NCI-H82 (cell line): ENCODE measurements at regions not wholly inside any gene's neighbourhood (a gene's known extent, or its start where the extent isn't known, plus 50 kb on each side); places are given as distances from the start of the nearest gene placed in this dataset.

Experiments used
- DNase-seq: peaks from one replicate; lab custom pipeline; 2025; lab: John Stamatoyannopoulos, UW

DNA sequence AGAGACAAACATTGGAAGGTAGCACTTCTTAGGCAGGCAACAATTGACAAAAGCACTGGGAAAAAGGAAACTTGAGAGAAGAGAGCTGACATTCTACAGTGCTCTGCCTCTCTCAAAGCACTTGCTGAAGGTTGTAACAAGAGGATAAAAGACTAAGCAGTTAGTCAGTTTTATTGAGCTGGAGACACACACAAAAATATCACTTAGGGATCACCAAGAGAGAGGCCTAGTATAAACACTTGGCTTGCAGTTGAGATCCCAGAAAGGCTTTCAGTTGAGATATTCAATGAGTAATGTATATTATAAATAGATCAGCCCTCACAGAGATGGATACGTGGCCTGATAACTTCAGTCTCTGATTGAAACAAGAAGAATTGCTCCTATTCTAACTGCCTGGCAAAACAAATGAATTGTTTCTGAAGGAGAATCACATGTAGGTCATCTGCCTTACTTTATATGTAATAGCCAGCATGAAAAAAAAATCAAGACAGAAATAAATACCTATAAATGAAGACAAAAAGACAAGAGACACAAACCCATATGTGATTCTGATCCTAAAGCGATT lies 747.2 kb upstream of the MAN1A1 start:
- no peak for DNase-seq

DNA sequence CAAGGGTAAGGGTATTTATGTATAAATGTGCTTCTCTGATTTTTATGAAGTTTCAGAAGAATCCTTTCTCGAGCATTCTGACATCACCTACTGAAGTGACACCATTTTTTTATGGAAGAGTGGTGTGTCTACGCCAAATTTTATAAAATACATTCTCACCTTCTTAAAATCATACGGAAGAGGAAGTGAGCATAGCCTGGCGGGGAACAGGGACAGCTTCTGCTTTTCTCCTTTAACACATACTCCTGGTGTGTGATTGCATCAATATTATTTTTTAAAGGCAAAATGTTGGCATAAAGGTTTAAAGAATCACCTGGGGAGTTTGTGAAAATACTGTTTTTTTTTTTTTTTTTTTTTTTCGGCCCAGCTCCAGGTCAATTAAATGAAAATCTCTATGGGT lies 733.6 kb upstream of the MAN1A1 start:
- no peak for DNase-seq

DNA sequence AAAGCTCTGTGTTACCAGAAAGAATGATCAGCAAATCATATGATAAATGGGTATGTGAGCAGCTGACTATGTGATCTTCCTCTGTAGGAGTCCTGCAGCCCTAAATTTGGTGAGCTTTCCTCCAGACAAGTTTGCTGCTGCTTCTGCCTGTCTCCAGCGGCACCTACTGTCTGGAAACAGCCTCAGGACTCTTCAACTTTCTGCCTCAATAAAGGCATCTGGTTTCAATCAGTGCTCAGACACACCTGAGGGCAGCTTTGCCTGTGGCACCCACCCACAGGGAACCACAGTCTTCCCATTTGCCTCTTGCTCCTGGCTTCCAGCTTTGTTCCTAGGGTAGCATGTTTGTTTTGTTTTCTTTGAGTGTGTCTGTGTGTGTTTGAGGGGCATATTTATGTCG lies 727.9 kb upstream of the MAN1A1 start:
- peak; percentile 69 for DNase-seq

DNA sequence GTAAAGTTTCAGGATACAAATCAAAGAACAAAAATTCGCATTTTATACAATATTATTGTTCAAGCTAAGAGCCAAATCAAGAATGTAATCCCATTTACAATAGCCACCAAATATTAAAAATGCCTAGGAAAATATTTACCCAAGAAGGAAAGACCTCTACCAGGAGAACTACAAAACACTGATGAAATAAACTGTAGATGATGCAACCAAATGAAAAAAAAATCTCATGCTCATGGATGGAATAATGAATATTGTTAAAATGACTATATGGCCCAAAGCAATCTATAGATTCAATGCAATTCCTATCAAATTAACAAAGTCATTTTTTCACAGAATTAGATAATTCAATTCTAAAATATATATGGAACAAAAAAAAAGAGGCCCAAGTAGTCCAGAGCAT lies 708.8 kb upstream of the MAN1A1 start:
- no peak for DNase-seq

DNA sequence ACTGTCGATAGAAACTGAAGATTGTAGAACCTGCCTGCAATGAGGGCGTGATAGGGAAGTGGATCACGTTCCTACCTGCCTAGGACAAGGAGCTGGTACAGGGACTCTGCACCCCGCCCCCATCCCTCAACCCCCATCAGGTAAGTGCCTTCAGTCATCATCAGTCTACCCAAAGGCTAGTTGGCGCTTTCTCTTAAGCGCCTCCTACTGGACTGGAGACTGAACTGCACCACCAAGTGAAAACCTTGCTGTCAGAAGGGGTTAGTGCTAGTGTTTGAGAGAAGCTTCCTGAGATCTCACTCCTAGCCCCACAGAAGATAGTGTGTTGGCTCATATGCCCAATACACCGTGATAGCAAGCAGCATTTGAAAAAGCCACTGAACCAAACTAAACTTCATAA lies 706.5 kb upstream of the MAN1A1 start:
- peak; percentile 18 for DNase-seq

DNA sequence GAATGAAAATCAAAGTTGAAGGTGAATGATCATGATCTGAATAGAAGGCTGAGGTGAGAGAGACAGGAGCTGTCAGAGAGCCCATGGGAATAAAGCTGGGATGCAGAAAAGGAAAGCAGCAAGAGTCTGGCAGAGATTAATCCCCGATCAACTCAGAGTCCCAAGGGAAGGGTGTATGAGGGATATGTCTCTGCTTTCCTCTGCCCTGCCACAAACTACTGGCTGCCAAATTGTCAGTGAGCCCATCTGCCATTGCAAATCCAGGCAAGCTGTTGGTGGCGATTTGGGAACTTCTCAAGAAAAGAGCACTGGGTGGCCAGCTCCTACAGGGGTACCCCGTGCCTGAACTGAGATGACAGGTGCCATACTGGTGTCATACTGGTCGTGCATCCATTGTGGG lies 705.5 kb upstream of the MAN1A1 start:
- peak; percentile 90 for DNase-seq

DNA sequence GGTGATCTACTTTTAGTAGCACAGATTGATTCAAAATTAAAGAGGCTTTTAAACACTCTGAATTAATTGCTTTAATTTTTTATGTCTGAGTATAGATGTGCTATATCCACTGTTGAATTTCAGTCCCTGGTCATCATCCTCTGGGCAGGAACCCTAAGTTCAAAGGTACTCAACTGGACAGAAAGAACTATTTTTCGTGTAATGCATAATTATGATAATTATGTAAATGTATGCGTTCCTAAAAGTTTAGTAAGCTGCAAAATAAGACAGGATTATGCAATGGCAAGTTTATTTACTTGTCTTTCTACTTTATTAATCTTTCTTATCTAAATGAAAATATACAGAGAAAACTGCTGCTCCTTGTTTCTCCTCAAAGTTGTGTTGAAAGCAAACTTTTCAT lies 690.1 kb upstream of the MAN1A1 start:
- no peak for DNase-seq

DNA sequence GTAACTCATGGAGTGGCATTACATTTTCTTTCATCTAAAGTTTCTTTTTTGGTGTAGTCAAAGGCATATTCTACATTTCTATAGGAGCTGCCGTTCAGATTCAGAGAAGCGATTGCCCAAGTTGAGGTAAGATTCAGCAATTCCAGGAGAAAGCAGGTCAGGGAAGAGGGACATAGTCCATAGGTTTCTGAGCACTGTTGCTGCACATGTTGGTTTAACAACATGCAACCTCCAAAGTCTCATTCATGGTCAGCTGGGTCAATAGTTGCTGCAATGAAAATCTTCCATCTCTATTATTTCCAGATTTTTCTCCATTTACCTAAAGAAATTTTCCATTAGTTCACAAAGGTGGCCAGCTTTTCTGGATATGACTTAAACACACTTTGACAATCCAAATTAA lies 682.3 kb upstream of the MAN1A1 start:
- no peak for DNase-seq

DNA sequence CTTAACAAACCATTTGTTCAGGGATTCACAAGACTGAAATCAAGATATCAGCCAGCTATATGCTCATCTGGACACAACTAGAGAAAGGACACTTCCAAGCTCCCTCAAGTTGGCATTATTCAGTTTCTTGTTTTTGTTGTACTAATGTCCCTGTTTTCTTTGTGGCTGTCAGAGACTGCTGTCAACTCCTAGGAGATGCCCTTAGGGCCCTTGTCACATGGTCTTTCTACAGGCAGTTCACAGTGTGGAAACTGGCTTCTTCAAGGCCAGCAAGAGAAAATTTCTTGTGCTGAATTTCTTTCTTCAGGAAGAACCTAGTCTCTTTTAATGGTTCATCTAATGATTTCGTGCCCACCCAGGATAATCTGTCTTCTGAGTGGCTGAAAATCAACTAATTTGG lies 677.2 kb upstream of the MAN1A1 start:
- no peak for DNase-seq

DNA sequence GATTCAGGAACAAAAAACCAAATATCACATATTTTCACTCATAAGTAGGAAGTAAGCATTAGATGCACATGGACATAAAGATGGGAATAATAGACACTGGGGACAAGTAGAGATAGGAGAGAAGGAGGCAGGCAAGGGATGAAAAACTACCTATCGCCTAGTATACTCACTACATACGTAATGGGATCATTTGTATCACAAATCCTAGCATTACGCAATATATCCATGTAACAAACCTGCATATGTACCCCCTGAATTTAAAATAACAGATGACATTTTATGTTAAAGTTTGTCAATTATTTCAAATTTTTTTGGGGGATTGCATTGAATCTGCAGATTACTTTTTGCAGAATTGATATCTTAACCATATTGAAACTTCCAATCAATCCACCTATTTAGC lies 660.5 kb upstream of the MAN1A1 start:
- no peak for DNase-seq

DNA sequence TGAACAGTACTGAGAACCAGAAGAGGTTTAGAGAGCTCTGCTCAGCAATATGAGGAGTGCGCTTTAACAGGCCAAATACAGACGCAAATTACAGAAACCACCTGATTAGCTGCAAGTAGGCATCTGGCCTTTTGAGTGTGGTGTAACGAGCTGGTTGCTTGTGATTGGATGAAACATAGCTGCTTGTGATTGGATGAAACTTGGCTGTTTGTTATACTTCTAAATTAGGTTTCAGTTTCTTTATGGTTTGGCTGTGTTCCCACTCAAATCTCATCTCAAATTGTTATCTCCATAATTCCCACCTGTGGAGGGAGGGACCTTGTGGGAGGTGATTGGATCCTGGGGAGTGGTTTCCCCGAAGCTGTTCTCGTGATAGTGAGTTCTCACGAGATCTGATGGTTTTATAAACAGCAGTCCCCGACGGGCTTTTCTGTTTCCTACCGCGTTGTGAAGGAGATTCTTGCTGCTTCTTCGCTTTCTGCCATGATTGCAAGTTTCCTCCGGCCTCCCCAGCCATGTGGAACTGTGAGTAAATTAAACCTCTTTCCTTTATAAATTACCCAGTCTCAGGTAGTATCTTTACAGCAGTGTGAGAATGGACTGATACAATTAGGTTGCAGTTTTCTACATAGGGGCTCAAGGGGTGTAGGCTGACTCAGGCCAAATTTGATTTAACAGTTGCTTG lies 655.9 kb upstream of the MAN1A1 start:
- DNase-seq = no peak

DNA sequence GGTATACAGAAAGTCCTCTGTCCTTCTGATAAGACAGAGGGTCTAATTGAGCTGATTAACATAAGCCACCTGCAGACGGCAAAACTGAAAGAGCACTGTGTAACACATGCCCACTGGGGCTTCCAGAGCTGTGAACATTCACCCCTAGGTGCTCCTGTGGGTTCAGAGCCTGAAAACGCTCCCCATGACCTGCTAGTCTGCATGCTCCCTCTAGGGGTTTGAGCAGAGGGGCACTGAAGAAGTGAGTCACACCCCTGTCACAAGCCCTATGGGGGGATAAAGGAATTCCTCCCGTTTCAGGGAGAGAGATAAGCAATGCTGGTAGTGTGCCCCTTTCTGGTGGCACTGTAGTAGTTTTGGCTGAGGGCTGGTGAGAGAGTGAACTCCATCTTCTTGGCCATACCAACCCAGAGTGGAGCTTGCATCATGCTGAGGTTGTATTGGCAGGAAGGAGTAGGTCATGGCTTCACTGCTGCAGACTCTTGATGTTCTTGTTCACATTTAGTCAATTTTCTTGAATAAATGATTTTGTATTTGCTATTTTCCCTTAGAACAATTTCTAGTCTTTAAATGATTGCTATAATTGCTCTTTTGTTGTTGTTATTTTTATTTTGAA lies 637.5 kb upstream of the MAN1A1 start:
- peak; percentile 7 for DNase-seq

DNA sequence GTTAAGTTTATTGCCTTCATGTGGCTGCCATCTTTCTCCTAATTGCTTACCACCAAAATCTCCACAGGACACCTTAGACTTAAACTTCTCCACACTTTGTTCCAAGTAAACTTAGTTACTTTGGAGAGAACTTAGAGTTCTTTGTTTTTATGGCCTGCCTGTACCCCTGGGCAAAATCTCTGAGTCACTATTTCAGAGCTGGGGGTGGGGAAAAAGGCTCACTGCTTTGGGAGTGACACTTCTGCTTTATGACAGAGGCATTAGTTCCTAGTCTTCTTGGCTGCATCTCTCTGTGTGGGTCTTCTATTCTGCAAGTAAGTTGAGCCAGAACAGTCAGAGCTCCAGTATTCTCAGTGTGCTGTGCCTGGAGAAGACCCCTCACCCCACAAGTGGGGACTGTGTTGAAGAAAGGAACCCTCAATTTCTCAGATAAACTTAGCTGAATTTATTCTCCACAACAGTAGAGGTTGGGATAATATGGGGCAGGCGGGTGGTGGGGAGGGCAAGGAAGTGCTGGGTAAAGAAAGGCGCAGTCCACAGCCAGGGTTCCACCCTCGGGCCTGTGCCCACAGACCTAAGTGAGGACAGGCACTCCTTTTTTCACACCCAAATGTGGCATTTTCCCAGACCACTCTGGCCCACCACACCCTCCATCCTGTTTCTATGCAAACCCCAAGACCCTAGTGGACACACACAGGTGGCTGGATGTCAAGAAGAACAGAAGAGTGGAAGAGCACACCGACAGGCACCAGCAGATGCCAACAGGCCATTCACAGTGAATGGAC lies 636.6 kb upstream of the MAN1A1 start:
- DNase-seq = no peak

DNA sequence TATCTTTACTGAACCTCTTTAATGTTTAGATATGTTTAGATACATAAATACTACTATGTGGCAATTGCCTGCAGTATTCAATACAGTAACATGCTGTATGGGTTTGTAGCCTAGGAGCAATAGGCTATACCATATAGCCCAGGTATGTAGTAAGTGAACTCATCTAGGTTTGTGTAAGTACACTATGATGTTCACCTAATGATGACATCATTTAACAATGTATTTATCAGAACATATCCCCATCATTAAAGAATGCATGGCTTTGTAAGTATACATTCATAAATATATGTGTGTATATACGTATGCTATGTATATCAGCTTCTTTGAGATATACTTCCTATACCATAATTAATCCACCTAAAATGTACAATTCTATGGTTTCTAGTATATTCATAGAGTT lies 631.2 kb upstream of the MAN1A1 start:
- DNase-seq = no peak

DNA sequence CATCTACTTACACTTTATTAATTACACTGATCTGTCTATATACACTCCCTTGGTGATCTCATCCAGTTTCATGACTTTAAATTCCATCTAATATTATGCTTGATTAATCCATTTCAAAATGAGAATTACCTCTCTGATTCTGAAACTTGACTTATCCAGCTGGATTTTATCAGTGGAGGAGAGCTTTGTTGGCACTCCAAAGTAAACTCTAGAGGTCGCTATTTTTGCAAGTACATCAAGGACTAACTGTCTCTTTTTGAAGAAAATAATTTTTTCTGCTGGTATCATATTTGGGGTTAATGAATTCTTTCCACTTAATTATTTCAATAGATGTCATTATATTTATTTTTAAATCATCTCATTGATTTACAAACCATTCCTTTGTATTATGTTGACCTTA lies 630.3 kb upstream of the MAN1A1 start:
- DNase-seq = peak; percentile 3

DNA sequence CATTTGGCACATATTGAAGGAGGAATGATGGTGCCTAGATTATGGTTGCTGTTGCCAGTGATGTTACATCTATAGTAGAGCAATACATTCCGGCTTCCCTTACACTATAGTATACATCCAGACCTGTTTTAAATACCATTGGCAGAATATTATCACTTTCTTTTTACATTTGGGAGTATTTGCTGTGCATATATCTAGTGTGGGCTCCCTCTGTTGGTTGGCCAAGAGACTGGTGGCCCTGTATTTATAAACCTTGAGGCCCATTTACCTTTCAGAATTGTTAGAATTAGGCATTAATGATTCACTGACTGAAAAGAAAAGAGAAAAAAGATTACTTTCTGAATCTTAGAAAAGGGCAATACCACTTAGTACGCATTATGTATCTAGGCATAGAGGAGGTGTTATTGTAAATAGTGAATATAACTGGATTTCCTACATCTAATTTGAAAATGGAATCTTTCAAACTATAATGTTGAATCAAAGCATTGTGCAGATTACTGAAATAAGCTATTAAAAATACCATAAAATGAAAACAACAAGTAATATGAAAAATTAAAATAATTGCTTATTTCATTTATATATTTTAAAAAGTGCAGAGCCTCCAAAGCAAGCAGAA lies 628.8 kb upstream of the MAN1A1 start:
- DNase-seq = peak; percentile 38

DNA sequence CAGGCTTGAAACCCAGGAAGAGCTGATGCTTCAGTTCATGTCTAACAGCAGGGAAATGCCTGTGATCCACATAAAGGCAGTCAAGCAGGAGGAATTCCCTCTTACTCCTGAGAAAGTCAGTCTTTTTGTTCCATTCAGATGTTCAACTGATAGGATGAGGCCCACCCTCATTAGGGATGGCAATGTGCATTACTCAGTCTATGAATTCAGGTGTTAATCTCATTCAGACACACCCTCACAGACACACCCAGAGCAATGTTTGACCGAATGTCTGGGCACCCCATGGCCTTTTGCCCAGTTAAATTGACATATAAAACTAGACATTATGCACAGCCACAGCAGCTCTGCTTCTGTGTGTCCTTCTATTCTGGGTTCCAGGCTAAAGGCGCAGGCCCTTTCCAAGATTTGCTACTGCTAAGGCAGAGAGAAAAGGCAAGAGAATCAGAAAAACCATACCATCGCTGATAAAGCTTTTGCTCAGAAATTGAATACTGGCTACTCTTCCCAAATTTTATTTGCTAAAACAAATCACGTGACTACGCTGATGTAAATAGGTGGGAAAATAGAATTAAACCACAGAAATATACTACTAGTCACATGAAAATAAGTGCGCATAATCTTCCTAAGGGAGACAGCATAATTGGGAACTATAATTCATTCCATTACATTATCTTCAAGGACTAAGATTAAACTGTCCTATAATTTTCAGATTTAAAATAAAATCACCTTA lies 625.0 kb upstream of the MAN1A1 start:
- DNase-seq = no peak

DNA sequence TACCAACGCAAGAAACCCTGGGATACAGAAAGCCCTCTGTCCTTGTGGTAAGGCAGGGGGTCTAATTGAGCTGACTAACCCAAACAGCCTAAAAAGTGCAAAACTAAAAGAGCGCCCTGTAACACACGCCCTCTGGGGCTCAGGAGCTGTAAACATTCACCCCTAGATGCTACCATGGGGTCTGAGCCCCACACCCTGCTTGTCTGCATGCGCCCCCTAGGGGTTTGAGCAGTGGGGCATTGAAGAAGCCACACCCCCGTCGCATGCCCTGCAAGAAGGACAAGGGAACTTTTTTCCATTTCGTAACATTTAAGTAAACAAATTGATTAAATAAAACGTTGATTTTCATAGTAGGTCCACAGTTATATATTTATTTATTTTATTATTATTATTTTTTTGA lies 616.9 kb upstream of the MAN1A1 start:
- peak; percentile 55 for DNase-seq

DNA sequence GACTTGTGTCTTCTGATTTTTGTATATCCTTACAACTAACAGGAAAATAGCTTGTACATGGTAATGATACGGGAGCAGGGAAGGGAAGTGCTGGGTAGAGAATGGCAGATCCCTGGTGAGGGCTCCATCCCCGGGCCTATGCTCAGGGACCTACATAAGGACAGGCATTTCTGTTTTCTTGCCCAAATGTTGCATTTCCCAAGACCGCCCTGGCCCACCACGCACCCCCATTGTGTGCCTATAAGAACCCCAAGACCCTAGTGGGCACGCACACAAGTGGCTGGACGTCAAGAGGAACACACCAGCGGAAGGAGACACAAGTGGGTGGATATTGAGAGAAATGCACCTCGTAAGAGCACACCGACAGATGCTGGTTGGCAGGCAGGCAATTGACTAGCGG lies 616.3 kb upstream of the MAN1A1 start:
- DNase-seq = no peak

DNA sequence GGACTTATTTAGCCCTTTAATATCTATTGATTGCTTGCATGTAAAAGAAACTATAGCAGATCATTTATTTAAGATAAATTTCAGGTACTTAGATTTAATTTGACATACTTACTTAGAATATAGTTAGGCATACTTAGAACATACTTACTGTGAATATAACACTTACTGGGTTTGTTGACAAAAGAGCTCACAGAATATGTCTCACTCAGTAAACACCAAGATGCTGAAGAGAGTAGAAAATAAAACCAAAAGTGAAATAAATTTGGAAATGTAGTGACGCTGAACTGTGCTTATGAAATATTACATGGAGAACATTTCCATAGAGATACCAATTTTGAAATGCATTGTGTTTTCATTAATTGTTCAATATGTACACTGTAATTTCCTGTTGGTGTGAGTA lies 615.4 kb upstream of the MAN1A1 start:
- no peak for DNase-seq

DNA sequence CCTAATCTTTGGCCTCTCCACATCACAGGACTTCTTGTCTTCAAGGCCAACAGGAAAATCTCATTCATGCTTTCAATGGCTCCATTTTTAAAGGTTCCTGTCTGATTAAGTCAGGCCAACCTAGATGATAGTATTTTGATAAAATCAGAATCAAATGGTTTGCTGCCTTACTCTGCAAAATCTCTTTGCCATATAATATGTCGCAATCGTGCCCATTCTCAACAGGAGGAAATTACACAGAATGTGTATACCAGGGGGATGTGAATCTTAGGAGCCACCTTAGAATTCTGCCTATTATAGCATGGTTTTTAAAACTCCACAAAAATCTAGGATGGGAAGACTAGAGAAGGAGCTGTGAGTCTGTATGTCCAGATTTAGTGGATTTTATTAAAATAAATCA lies 612.9 kb upstream of the MAN1A1 start:
- DNase-seq = no peak

DNA sequence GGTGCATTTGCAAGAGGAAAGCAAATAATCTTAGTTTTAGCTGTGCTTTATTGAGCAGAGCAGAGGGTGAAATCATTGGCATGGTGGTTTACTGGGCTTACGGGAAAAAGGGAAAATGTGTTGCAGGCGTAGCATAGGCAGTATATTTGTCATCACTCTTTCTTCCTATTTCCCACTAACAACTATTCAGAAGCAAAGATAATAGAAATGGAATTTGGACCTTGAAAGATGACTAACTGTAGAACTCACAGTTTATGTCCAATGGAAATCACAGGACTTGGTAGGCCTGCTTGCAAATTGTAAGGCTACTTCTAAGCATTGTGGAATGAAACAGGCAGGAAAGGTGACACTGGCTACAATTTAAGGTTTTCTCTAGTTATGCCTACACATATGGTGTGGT lies 611.9 kb upstream of the MAN1A1 start:
- DNase-seq = no peak
